H9 (cell line): ENCODE measurements at regions not wholly inside any gene's neighbourhood (a gene's known extent, or its start where the extent isn't known, plus 50 kb on each side); places are given as distances from the start of the nearest gene placed in this dataset.

Experiments
- DNase-seq: peaks from one replicate; pipeline ENCODE4 v3.0.0-alpha.2; 2017
- H2AFZ ChIP-seq: one replicate; pipeline ENCODE4 v1.6.1; 2013; ENCODE audit warnings: mild to moderate bottlenecking, low read length, control low read depth, moderate library complexity
- H2AK5ac ChIP-seq: 2 replicates; pipeline ENCODE4 v1.6.1; 2013; ENCODE audit warnings: low read length, control low read depth, mixed read lengths; ENCODE audit not compliant: insufficient read length
- H2BK120ac ChIP-seq: one replicate; pipeline ENCODE4 v1.6.1; 2013; ENCODE audit warnings: low read depth, mild to moderate bottlenecking, low read length, control low read depth, inconsistent platforms; ENCODE audit not compliant: poor library complexity, severe bottlenecking
- H2BK12ac ChIP-seq: 2 replicates; pipeline ENCODE4 v1.6.1; 2013; ENCODE audit warnings: low read length, control low read depth, mixed read lengths, low read depth; ENCODE audit not compliant: insufficient read length
- H2BK15ac ChIP-seq: 2 replicates; pipeline ENCODE4 v1.6.1; 2013; ENCODE audit warnings: low read depth, low read length, control low read depth
- H2BK20ac ChIP-seq: one replicate; pipeline ENCODE4 v1.6.1; 2013; ENCODE audit warnings: low read depth, mild to moderate bottlenecking, low read length, control low read depth, inconsistent platforms; ENCODE audit not compliant: poor library complexity, severe bottlenecking
- H2BK5ac ChIP-seq: 2 replicates; pipeline ENCODE4 v1.6.1; 2013; ENCODE audit warnings: low read length, control low read depth, mixed read lengths; ENCODE audit not compliant: insufficient read length
- H3K14ac ChIP-seq: 2 replicates; pipeline ENCODE4 v1.6.1; 2013; ENCODE audit warnings: low read length, control low read depth; ENCODE audit not compliant: insufficient read depth
- H3K18ac ChIP-seq: 2 replicates; pipeline ENCODE4 v1.6.1; 2013; ENCODE audit warnings: low read depth, mild to moderate bottlenecking, mixed read lengths, low read length, control low read depth; ENCODE audit not compliant: insufficient read length
- H3K23ac ChIP-seq: 2 replicates; pipeline ENCODE4 v1.6.1; 2013; ENCODE audit warnings: low read length, control low read depth, mixed read lengths, low read depth; ENCODE audit not compliant: insufficient read length
- H3K23me2 ChIP-seq: 2 replicates; pipeline ENCODE4 v1.6.1; 2013; ENCODE audit warnings: low read depth, mild to moderate bottlenecking, mixed read lengths, low read length, control low read depth; ENCODE audit not compliant: insufficient read length, poor library complexity, severe bottlenecking
- H3K27ac ChIP-seq: 2 replicates; pipeline ENCODE4 v1.5.1; 2013; ENCODE audit warnings: low read length, control low read depth, mixed read lengths, low read depth; ENCODE audit not compliant: insufficient read length
- H3K27me3 ChIP-seq: 2 replicates; pipeline ENCODE4 v1.6.1; 2013; ENCODE audit warnings: low read length, control low read depth, inconsistent platforms; ENCODE audit not compliant: insufficient read depth
- H3K4ac ChIP-seq: 2 replicates; pipeline ENCODE4 v1.6.1; 2013; ENCODE audit warnings: low read depth, mild to moderate bottlenecking, control low read depth, inconsistent platforms, low read length, moderate library complexity
- H3K4me1 ChIP-seq: 2 replicates; pipeline ENCODE4 v1.6.1; 2013; ENCODE audit warnings: low read length, control low read depth, inconsistent platforms; ENCODE audit not compliant: insufficient read depth
- H3K4me2 ChIP-seq: 2 replicates; pipeline ENCODE4 v1.6.1; 2013; ENCODE audit warnings: low read length, control low read depth, mixed read lengths; ENCODE audit not compliant: insufficient read length, insufficient read depth
- H3K56ac ChIP-seq: 2 replicates; pipeline ENCODE4 v1.6.1; 2013; ENCODE audit warnings: low read depth, mild to moderate bottlenecking, mixed read lengths, low read length, control low read depth; ENCODE audit not compliant: insufficient read length
- H3K79me1 ChIP-seq: 2 replicates; pipeline ENCODE4 v1.6.1; 2013; ENCODE audit warnings: low read depth, mild to moderate bottlenecking, moderate library complexity, low read length, control low read depth, inconsistent platforms; ENCODE audit not compliant: insufficient read depth, poor library complexity, severe bottlenecking
- H3K79me2 ChIP-seq: 2 replicates; pipeline ENCODE4 v1.6.1; 2013; ENCODE audit warnings: low read length, control low read depth, inconsistent platforms; ENCODE audit not compliant: insufficient read depth
- H3K9ac ChIP-seq: 2 replicates; pipeline ENCODE4 v1.6.1; 2013; ENCODE audit warnings: low read length, control low read depth, mixed read lengths; ENCODE audit not compliant: insufficient read length; ENCODE audit errors: extremely low read depth
- H3K9me3 ChIP-seq: one replicate; pipeline ENCODE4 v1.6.1; 2013; ENCODE audit warnings: low read depth, low read length, inconsistent platforms; ENCODE audit not compliant: control insufficient read depth
- H3T11ph ChIP-seq: one replicate; pipeline ENCODE4 v1.6.1; 2013; ENCODE audit warnings: mild to moderate bottlenecking, low read length, control low read depth, inconsistent platforms
- H4K20me1 ChIP-seq: one replicate; pipeline ENCODE4 v1.6.1; 2013; ENCODE audit not compliant: control insufficient read depth, insufficient read length, insufficient read depth
- H4K5ac ChIP-seq: 2 replicates; pipeline ENCODE4 v1.6.1; 2013; ENCODE audit warnings: low read depth, mild to moderate bottlenecking, mixed read lengths, low read length, control low read depth; ENCODE audit not compliant: insufficient read length
- H4K8ac ChIP-seq: replicated peaks from 2 replicates; pipeline ENCODE4 v1.6.1; 2013; ENCODE audit warnings: low read length, control low read depth, mixed read lengths, low read depth; ENCODE audit not compliant: insufficient read length
- H4K91ac ChIP-seq: 2 replicates; pipeline ENCODE4 v1.6.1; 2013; ENCODE audit warnings: low read depth, mild to moderate bottlenecking, moderate library complexity, mixed read lengths, low read length, control low read depth; ENCODE audit not compliant: insufficient read length
- H3K27ac Mint-ChIP-seq, 3 experiments: 2 replicates in 2 of 3; 3 replicates in 1 of 3; pipeline ENCODE4 v1.8.0; 2020 to 2021; ENCODE audit warnings: mixed read lengths in 3 of 3, mild to moderate bottlenecking in 1 of 3, moderate library complexity in 1 of 3
- H3K27me3 Mint-ChIP-seq: 2 replicates; pipeline ENCODE4 v1.8.0; 2021; ENCODE audit warnings: low read depth, mild to moderate bottlenecking, moderate library complexity, mixed read lengths
- H3K36me3 Mint-ChIP-seq, 3 experiments: 2 replicates in 2 of 3; 3 replicates in 1 of 3; pipeline ENCODE4 v1.8.0; 2020 to 2021; ENCODE audit warnings: low read depth in 3 of 3, mixed read lengths in 3 of 3; ENCODE audit not compliant: insufficient read depth in 1 of 3
- H3K4me1 Mint-ChIP-seq, 2 experiments: 2 replicates each; pipeline ENCODE4 v1.8.0; 2020; ENCODE audit warnings: mixed read lengths in 2 of 2
- H3K4me3 Mint-ChIP-seq, 2 experiments: 2 replicates in 1 of 2; 3 replicates in 1 of 2; pipeline ENCODE4 v1.8.0; 2020 to 2021; ENCODE audit warnings: mild to moderate bottlenecking in 2 of 2, mixed read lengths in 2 of 2, moderate library complexity in 1 of 2
- H3K9me3 Mint-ChIP-seq, 2 experiments: 2 replicates in 1 of 2; 3 replicates in 1 of 2; pipeline ENCODE4 v1.8.0; 2020; ENCODE audit warnings: mild to moderate bottlenecking in 2 of 2, mixed read lengths in 2 of 2, moderate library complexity in 1 of 2
- CTCF ChIP-seq: fragments of 200-600 bp; sonication (generic); conservative IDR thresholded peaks from 3 replicates; pipeline ENCODE4 v1.8.0; 2021; ENCODE audit warnings: antibody characterized with exemption, mild to moderate bottlenecking
- WGBS: extraction: QIAGEN DNeasy Blood & Tissue Kit; methylation state at CpG from one replicate; pipeline ENCODE4 v1.1.7; 2013; ENCODE audit warnings: missing lambda C conversion rate, low lambda C conversion rate, mixed read lengths; ENCODE audit not compliant: insufficient read length; ENCODE audit errors: extremely low coverage; 5-methylcytosine and 5-hydroxymethylcytosine counted together

- H3K27ac Mint-ChIP-seq: peak overlapping the region in 1 of 3 experiments; percentile 51; a peak in 1 of 7 replicates
- H3K36me3 Mint-ChIP-seq: peaks cover 0 to 11% (median 1%) of the 10 kb centered on the region in 3 experiments; a peak in 3 of 7 replicates
- no peak overlapping the region for H3T11ph ChIP-seq
- peaks cover 2% of the 10 kb centered on the region for H3K27me3 Mint-ChIP-seq
- no peaks in the 10 kb centered on the region for H3K79me1 ChIP-seq
- peaks cover 0 to 2% of the 10 kb centered on the region in 2 experiments; a peak in 1 of 5 replicates for H3K9me3 Mint-ChIP-seq
- H4K91ac ChIP-seq: no peak overlapping the region
- no peak overlapping the region for H2BK120ac ChIP-seq
- no peak overlapping the region for H3K27ac ChIP-seq
- no peak overlapping the region for H2BK5ac ChIP-seq
- no peak overlapping the region for H2AK5ac ChIP-seq
- no peak overlapping the region for H3K23ac ChIP-seq
- no peak overlapping the region for H4K8ac ChIP-seq
- H3K9me3 ChIP-seq: no peaks in the 10 kb centered on the region
- no CpG with 5 or more reads among the region's 2 CpGs for WGBS
- DNase-seq: no peak
- H3K18ac ChIP-seq: no peak overlapping the region
- no peaks in the 10 kb centered on the region for H3K79me2 ChIP-seq
- H3K56ac ChIP-seq: no peak overlapping the region
- H3K4ac ChIP-seq: no peak overlapping the region
- H3K4me3 Mint-ChIP-seq: no peak overlapping the region
- no peak overlapping the region for H2AFZ ChIP-seq
- H3K23me2 ChIP-seq: no peaks in the 10 kb centered on the region
- TF ChIP-seq CTCF: no peak
- H3K4me1 Mint-ChIP-seq: peaks cover 25 to 32% of the 10 kb centered on the region in 2 experiments
- no peaks in the 10 kb centered on the region for H3K4me1 ChIP-seq
- no peaks in the 10 kb centered on the region for H4K20me1 ChIP-seq
- H3K9ac ChIP-seq: no peak overlapping the region
- H3K27me3 ChIP-seq: no peaks in the 10 kb centered on the region; the same call in 1 of the 2 replicates
- H2BK12ac ChIP-seq: no peak overlapping the region
- H4K5ac ChIP-seq: no peak overlapping the region
- no peak overlapping the region for H3K14ac ChIP-seq
- H3K4me2 ChIP-seq: no peak overlapping the region
- no peak overlapping the region for H2BK15ac ChIP-seq
- H2BK20ac ChIP-seq: no peak overlapping the region
Measured at GRCh38 chr16:51420247-51420646, 269.2 kb upstream of the SALL1 start.
